Inferior parietal cortex (tissue), 1 donor: ENCODE measurements at regions not wholly inside any gene's neighbourhood (a gene's known extent, or its start where the extent isn't known, plus 50 kb on each side); places are given as distances from the start of the nearest gene placed in this dataset.
A peak's percentile ranks its signal among the peaks of the same experiment; 100 is the strongest.
"Not testable (repeated sequence)": the region's sequence is repeated elsewhere in the genome, so short reads cannot be mapped to it uniquely, and the experiment has no call there.

Experiments used
- DNase-seq: peaks from one replicate; pipeline ENCODE4 v3.0.0-alpha.2; 2016; ENCODE audit errors: extremely low spot score

DNA sequence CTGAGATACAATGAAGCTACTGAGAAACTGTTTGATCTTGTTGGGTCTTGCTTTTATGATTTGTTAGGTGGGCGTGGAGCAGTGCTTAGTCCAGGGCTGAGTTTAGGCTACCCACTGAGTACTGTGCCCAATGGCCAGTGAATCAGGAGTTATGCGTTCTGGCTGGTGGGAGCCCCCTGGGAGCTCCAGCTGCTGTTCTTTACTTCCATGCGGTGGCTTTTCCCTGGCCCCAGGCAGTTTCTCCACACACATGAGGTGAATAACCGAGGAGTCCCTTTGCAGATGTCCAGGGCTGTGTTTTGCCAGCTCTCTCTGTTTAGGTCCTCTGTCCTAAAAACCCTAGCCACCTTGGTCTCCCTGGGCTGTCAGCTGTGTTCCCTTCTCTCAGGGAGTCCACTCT lies 106.5 kb downstream of the KLF13 start:
- no peak for DNase-seq

DNA sequence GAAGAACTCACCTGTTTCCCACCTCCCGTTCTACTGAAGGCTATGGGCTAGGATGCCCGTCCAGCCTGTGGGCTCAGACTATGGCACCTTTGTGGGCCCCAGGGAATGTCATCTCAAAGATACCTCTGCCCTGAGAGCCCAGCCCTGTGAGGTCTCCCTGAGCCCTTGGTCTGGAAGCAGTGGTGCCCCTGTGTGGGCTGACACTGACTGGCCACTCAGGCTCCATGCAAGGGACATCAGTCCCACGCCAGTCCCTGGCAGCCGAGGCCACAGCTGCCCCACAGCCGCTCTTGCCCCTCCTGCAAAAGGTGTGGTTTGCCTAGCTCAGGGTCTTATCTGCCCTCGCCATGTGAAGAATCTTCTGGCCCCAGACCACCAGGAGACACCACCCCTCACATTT lies 106.9 kb downstream of the KLF13 start:
- no peak for DNase-seq

GRCh38 chr15:31434275-31434587 lies 107.6 kb downstream of the KLF13 start:
- DNase-seq = no peak

- no peak for DNase-seq
Measured at GRCh38 chr15:31434588-31435260, 108.1 kb downstream of the KLF13 start.

DNA sequence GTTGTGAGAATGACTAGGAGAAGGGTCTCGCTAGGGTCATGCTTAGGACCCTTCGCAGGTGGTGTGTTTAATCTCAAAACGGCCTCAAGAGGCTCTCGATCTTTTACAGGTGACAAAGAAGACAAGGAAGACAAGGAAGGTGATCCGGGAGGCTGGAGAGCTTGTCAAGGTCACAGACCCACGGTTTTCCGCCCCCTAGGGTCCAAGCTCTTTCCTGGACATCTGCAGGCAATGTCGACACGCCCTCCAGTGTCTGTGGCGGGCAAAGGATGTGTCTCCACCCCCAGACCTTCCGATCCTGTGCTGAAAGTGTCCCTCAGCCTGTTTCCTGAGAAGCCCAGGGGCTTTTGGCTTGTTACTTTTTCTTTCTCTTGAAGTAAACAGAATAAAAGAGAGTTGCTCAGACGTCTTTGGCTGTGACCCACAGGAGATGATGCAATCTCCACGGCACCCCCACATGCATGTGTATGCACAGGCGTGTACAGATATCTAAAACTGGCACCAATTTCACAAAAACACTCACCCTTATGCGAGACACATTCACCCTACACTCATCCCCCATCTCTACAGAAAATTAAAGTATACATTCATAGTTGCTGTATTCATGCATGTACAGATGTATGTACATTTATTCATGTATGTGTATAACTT lies 108.8 kb downstream of the KLF13 start:
- peak; percentile 71 for DNase-seq

DNA sequence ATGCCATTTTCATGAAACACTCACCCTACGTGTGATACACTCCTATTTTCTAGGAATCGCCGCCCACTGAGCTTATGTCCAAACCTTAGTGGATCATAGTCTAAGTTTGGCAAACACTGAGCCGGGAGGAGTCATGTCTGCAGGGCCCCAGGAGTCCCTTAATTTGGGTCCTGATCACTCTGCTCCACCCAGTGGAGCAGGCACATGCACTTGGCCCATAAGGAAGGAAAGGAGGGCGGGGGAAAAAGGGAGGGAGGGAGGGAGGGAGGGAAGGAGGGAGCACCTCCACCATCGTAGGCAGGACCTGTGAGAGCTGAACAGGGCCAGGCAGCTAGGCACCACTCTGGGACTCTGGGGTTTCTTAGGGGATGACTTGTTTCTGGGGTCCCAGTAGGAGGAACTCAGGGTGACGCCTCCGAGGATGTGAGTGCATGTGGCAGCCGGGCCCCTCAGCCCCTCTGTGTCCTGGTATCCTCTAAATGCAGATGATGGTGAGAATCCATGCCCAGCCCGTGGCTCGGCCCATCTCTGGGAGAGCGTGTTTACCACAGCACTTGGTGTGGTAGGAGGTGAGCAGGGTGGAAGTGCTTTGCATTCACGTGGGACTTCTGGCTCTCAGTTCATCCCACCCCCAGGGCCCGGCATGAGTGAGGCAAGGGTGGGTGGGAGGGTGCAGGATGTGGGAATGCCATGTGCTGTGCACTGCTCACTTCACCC lies 109.4 kb downstream of the KLF13 start:
- peak; percentile 43 for DNase-seq

GRCh38 chr15:31437686-31438085 lies 111.1 kb downstream of the KLF13 start:
- no peak for DNase-seq

GRCh38 chr15:31438601-31439265 lies 112.1 kb downstream of the KLF13 start:
- DNase-seq = no peak

DNA sequence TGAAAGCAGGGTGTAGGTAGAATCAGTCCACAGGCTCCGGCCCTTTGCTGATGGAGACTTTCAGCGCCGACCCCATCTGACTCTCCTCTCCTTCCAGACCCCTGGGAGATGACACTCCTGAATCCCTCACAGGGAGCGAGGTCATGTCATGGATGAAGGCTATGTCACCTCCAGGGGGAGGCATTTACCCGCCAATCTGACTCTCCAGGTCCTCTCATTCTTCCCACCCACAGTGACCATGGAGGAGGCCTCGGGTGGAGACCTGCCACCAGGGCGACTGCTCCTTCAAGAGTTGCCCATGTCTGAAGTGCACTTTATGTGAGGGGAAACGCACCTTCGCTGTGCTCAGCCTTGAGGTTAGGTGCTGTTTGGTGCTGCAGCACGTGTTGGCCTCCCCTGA lies 112.7 kb downstream of the KLF13 start:
- DNase-seq = no peak

DNA sequence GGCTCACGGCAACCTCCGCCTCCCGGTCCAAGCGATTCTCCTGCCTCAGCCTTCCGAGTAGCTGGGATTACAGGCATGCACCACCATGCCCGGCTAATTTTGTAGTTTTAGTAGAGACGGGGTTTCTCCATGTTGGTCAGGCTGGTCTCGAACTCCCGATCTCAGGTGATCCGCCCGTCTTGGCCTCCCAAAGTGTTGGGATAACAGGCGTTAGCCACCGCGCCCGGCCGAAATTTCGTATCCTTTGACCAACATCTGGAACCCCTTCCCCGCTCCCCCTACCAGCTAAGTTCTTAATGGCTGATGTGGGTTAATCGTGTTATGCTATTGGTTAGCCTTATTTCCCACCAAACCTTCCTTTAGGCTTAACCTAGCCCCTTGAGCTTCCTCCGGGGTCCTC lies 113.6 kb downstream of the KLF13 start:
- not testable (repeated sequence) for DNase-seq

DNA sequence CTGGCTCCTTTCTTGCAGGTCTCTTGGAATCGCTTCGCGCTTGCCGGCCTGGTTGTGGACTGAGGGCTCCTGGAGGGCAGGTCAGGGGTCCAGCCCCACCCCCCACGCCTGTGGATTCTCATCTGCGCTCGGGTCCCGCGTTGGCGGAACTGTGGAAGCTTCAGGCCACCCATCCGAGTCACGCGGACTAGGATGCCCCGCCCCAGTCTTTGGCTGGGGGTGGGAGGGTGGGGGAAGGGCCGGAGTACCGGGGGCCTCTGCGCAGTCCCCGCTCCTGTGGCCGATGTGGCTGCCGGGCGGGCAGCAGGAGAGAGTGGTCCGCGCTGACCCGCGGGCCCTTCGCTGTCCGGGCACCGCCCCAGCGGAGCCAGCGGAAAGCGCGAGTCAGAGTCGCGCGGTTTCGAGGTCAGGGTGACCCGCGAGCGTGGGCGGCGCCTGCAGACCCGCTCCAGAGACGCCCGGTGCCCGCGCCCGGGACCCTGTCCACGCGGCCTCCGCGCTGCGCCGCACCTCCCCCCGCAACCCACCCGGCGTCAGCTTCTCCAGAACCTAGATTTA lies 114.2 kb downstream of the KLF13 start:
- peak; percentile 25 for DNase-seq

GRCh38 chr15:31442226-31442625 lies 115.6 kb downstream of the KLF13 start:
- no peak for DNase-seq

GRCh38 chr15:31442699-31443111 lies 116.1 kb downstream of the KLF13 start:
- DNase-seq = peak; percentile 22

DNA sequence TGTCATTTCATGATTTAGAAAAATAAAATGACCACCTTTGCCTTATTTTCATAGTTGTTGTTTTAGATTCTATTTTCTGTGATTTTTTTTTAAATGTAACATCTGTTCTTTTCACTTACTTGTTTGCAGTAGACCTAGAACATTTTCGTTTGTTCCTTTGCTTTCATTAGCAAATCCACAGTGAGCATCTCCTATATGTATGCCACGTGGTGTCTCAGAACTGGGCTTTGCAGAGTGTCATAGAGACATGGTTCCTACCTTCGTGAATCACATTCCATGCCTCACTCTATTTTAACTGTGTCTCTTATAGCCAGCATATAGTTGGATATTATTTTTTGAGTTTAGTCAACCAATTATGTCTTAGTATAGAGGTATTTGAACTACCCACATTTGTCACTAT lies 118.2 kb downstream of the KLF13 start:
- DNase-seq = no peak

- no peak for DNase-seq
Measured at GRCh38 chr15:31446546-31446945, 119.9 kb downstream of the KLF13 start.

- DNase-seq = no peak
Measured at GRCh38 chr15:31447931-31448634, 121.4 kb downstream of the KLF13 start.

GRCh38 chr15:31448635-31448979 lies 122.0 kb downstream of the KLF13 start:
- DNase-seq = no peak

GRCh38 chr15:31452595-31453557 lies 126.2 kb downstream of the KLF13 start:
- no peak for DNase-seq

- no peak for DNase-seq
Measured at GRCh38 chr15:31453558-31454318, 127.1 kb downstream of the KLF13 start.

DNA sequence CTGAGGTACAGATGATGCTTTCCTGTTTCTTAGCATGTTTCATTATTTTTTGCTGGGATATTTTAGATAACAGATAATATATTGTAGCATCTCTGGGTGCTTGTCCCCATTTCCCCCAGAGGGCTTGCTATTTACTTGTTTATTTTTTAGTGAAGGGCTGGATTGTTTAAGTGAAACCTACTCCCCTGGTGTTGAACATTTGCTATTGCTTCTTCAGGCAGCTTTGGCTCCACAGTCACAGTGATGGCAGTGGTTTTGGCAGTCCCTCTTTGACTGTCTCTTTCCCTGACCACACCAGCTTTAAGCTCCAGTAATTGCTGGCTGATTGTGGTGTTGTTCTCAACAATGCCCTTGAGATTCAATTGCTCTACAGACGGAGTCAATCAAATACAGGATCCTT lies 128.9 kb downstream of the KLF13 start:
- no peak for DNase-seq
